ENCODE measurements at regions not wholly inside any gene's neighbourhood (a gene's known extent, or its start where the extent isn't known, plus 50 kb on each side); places are given as distances from the start of the nearest gene placed in this dataset.

- H3K36me3 ChIP-seq (ENCODE audit: control insufficient read depth in 2 of 2, extremely low read depth in 1 of 2, insufficient read depth in 2 of 2, low read length in 2 of 2), result no peaks in the 10 kb centered on the region
- H3K27ac ChIP-seq (ENCODE audit: control insufficient read depth, insufficient read depth, low read length), result no peak overlapping the region
- FAIRE-seq (no peak), DNase-seq (ENCODE audit: low read depth, low spot score) (no peak)
- no peaks in the 10 kb centered on the region for H3K9me3 ChIP-seq (ENCODE audit: control insufficient read depth, low read depth, low read length)
- no peak for TF ChIP-seq CTCF (optimal IDR thresholded peaks at IDR 0.05 in 1 of 3, IDR thresholded peaks at IDR 0.05 in 1 of 3, conservative IDR thresholded peaks at IDR 0.05 in 1 of 3; ENCODE audit: extremely low read depth in 1 of 3, insufficient read depth in 2 of 3, low read length in 3 of 3)
- TF ChIP-seq EZH2 (IDR thresholded peaks at IDR 0.05; ENCODE audit: low read length), result no peak
- H3K4me1 ChIP-seq (ENCODE audit: control insufficient read depth, extremely low read depth, insufficient read depth, low read length), result no peaks in the 10 kb centered on the region
- no peak overlapping the region for H2AFZ ChIP-seq (ENCODE audit: control insufficient read depth, low read length)
- H3K4me3 ChIP-seq (ENCODE audit: control insufficient read depth in 2 of 3, extremely low read depth in 1 of 3, insufficient read depth in 2 of 3, low read depth in 1 of 3, low read length in 3 of 3), result no peak overlapping the region
- no peaks in the 10 kb centered on the region for H3K27me3 ChIP-seq (ENCODE audit: control insufficient read depth, extremely low read depth, insufficient read depth, low read length)
- H3K79me2 ChIP-seq (ENCODE audit: control insufficient read depth, insufficient read depth, low read length), result no peaks in the 10 kb centered on the region
- H3K9me1 ChIP-seq (ENCODE audit: control insufficient read depth, extremely low read depth, insufficient read depth, low read length), result no peaks in the 10 kb centered on the region
- dilution Hi-C loops (cut with MboI; ENCODE audit: extremely low pct_ligation_motif_present, low sequenced_read_pairs), result no loop called here
- H3K4me2 ChIP-seq (ENCODE audit: control insufficient read depth, extremely low read depth, insufficient read depth, low read depth, low read length), result no peak overlapping the region
- no peak overlapping the region for H3K9ac ChIP-seq (ENCODE audit: control insufficient read depth, extremely low read depth, insufficient read depth, low read length)
- H4K20me1 ChIP-seq (ENCODE audit: control insufficient read depth, extremely low read depth, insufficient read depth, low read length), result no peaks in the 10 kb centered on the region
Measured at GRCh38 chr5:120164037-120164436, 300.1 kb upstream of the PRR16 start.

GRCh38 chr5:120164986-120165385, 299.1 kb upstream of the PRR16 start:
- Histone ChIP-seq H3K9me3 (ENCODE audit: control insufficient read depth, low read depth, low read length) (no peaks in the 10 kb centered on the region), H3K9ac (ENCODE audit: control insufficient read depth, extremely low read depth, insufficient read depth, low read length) (no peak overlapping the region), H3K36me3 (ENCODE audit: control insufficient read depth in 2 of 2, extremely low read depth in 1 of 2, insufficient read depth in 2 of 2, low read length in 2 of 2) (no peaks in the 10 kb centered on the region), H2AFZ (ENCODE audit: control insufficient read depth, low read length) (no peak overlapping the region), H3K4me2 (ENCODE audit: control insufficient read depth, extremely low read depth, insufficient read depth, low read depth, low read length) (no peak overlapping the region), H3K79me2 (ENCODE audit: control insufficient read depth, insufficient read depth, low read length) (no peaks in the 10 kb centered on the region), H3K4me1 (ENCODE audit: control insufficient read depth, extremely low read depth, insufficient read depth, low read length) (no peaks in the 10 kb centered on the region), H3K9me1 (ENCODE audit: control insufficient read depth, extremely low read depth, insufficient read depth, low read length) (no peaks in the 10 kb centered on the region), H3K27ac (ENCODE audit: control insufficient read depth, insufficient read depth, low read length) (no peak overlapping the region), H3K27me3 (ENCODE audit: control insufficient read depth, extremely low read depth, insufficient read depth, low read length) (no peaks in the 10 kb centered on the region), H4K20me1 (ENCODE audit: control insufficient read depth, extremely low read depth, insufficient read depth, low read length) (no peaks in the 10 kb centered on the region), H3K4me3 (ENCODE audit: control insufficient read depth in 2 of 3, extremely low read depth in 1 of 3, insufficient read depth in 2 of 3, low read depth in 1 of 3, low read length in 3 of 3) (no peak overlapping the region)
- FAIRE-seq, result no peak
- TF ChIP-seq EZH2 (IDR thresholded peaks at IDR 0.05; ENCODE audit: low read length) (no peak), CTCF (optimal IDR thresholded peaks at IDR 0.05 in 1 of 3, IDR thresholded peaks at IDR 0.05 in 1 of 3, conservative IDR thresholded peaks at IDR 0.05 in 1 of 3; ENCODE audit: extremely low read depth in 1 of 3, insufficient read depth in 2 of 3, low read length in 3 of 3) (no peak)
- dilution Hi-C loops (cut with MboI; ENCODE audit: extremely low pct_ligation_motif_present, low sequenced_read_pairs), result no loop called here
- DNase-seq (ENCODE audit: low read depth, low spot score), result no peak
